ENCODE measurements at regions not wholly inside any gene's neighbourhood (a gene's known extent, or its start where the extent isn't known, plus 50 kb on each side); places are given as distances from the start of the nearest gene placed in this dataset.

DNA sequence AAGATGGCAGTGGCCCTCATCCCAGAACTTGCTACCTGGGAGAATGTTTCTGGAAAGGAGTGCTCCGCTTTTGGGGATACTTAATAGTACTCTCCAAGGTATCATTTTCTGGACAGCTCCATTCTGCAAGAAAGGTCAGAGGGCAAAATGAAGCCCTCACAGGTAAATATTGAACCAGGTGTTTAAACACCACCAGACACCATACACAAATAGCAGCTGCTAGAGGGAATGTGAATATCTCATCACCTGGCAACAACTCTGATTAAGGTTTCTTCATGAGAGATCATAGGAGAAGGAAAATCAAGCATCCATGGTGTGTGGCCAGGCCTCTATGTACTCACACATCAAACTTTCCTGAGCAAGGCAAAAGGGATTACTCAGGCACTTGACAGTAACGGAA, 226.1 kb upstream of the FAT3 start:
- TF ChIP-seq POLR2A (IDR thresholded peaks at IDR 0.05; ENCODE audit: low read depth) (no peak), CTCF (IDR thresholded peaks at IDR 0.05) (no peak)
